HCT116 (cell line): ENCODE measurements at regions not wholly inside any gene's neighbourhood (a gene's known extent, or its start where the extent isn't known, plus 50 kb on each side); places are given as distances from the start of the nearest gene placed in this dataset.

Source experiments
- ATAC-seq: fragments of 200-7000 bp; cut with Tn5 transposase; 2 replicates; pipeline ENCODE4 v1.9.1; 2020; ENCODE audit warnings: mild to moderate bottlenecking, moderate library complexity
- BruUV-seq: library from RNA; stranded (reverse); fragments of 400-500 nt; replicated peaks from 2 replicates; lab custom pipeline; 2021; lab: Mats Ljungman, UMichigan
- CTCF ChIA-PET: fragments of 300-600 bp; sonication (Branson Sonifier 250); formaldehyde crosslinking; loops from one replicate; lab custom pipeline; 2021; ENCODE audit warnings: antibody characterized with exemption; lab: Charles Lee
- POLR2A ChIA-PET: fragments of 300-600, 350-600 bp; sonication (Branson Sonifier 250); formaldehyde crosslinking; loops from one replicate; lab custom pipeline; 2021; ENCODE audit warnings: antibody characterized with exemption; lab: Charles Lee
- RAD21 ChIA-PET, 2 experiments: fragments of 300-600 bp; sonication (Branson Sonifier 250); formaldehyde crosslinking; loops; one replicate each; lab custom pipeline; 2023; ENCODE audit warnings: low total read pairs in 2 of 2; ENCODE audit not compliant: uncharacterized antibody in 2 of 2, unreplicated experiment in 2 of 2, low non-redundant PET in 1 of 2; lab: Charles Lee
- DNase-seq: peaks from one replicate; pipeline ENCODE4 v3.0.0-alpha.2; 2010; ENCODE audit warnings: low read depth, low spot score
- H2AFZ ChIP-seq: fragments of 200-600 bp; shearing (Covaris generic), sonication (generic); 2 replicates; pipeline ENCODE4 v1.6.1; 2017; ENCODE audit warnings: low read depth, mixed run types, mixed read lengths, antibody characterized with exemption, low read length; ENCODE audit not compliant: poor library complexity, severe bottlenecking
- H3K27ac ChIP-seq: 2 replicates; pipeline ENCODE4 v1.5.1; 2012; ENCODE audit warnings: low read depth, low read length
- H3K27me3 ChIP-seq: fragments of 200-600 bp; sonication (generic); 2 replicates; pipeline ENCODE4 v1.6.1; 2016; ENCODE audit warnings: mixed run types, low read length, mixed read lengths; ENCODE audit not compliant: insufficient read depth
- H3K36me3 ChIP-seq, 2 experiments: fragments of 200-500 bp in 1 of 2; fragments of 200-600 bp in 1 of 2; sonication (Bioruptor generic) in 1 of 2; sonication (generic) in 1 of 2; 2 replicates each; pipeline versions ENCODE4 v1.5.1 to v1.6.1; 2014 to 2016; ENCODE audit warnings: low read length in 2 of 2, inconsistent platforms in 1 of 2, mixed read lengths in 1 of 2, mixed run types in 1 of 2; ENCODE audit not compliant: insufficient read depth in 2 of 2, control insufficient read depth in 1 of 2
- H3K4me1 ChIP-seq, 2 experiments: fragments of 200-600 bp in 1 of 2; sonication (generic) in 1 of 2; 2 replicates each; pipeline versions ENCODE4 v1.5.1 to v1.6.1; 2012 to 2017; ENCODE audit warnings: low read length in 2 of 2, inconsistent platforms in 1 of 2, mild to moderate bottlenecking in 1 of 2, mixed read lengths in 1 of 2, mixed run types in 1 of 2, moderate library complexity in 1 of 2; ENCODE audit not compliant: insufficient read depth in 2 of 2, control insufficient read depth in 1 of 2
- H3K4me2 ChIP-seq: fragments of 200-600 bp; sonication (generic); 2 replicates; pipeline ENCODE4 v1.6.1; 2017; ENCODE audit warnings: mixed run types, low read length, mixed read lengths
- H3K4me3 ChIP-seq, 2 experiments: fragments of 200-600 bp in 1 of 2; sonication (generic) in 1 of 2; replicated peaks in 1 of 2; 2 replicates each; pipeline ENCODE4 v1.5.1; 2011 to 2016; ENCODE audit warnings: low read length in 2 of 2, control low read depth in 1 of 2, low read depth in 1 of 2, mild to moderate bottlenecking in 1 of 2, mixed read lengths in 1 of 2, mixed run types in 1 of 2
- H3K79me2 ChIP-seq: fragments of 200-600 bp; sonication (generic); 2 replicates; pipeline ENCODE4 v1.6.1; 2017; ENCODE audit warnings: mild to moderate bottlenecking, mixed run types, low read length, moderate library complexity, mixed read lengths; ENCODE audit not compliant: insufficient read depth
- H3K9ac ChIP-seq: fragments of 200-600 bp; sonication (generic); 2 replicates; pipeline ENCODE4 v1.6.1; 2016; ENCODE audit warnings: low read length, mixed read lengths
- H3K9me2 ChIP-seq: fragments of 200-600 bp; sonication (generic), shearing (Covaris generic); 2 replicates; pipeline ENCODE4 v1.6.1; 2017; ENCODE audit warnings: mixed run types, mild to moderate bottlenecking, moderate library complexity; ENCODE audit not compliant: insufficient read depth
- H3K9me3 ChIP-seq, 2 experiments: fragments of 200-500 bp in 1 of 2; fragments of 200-600 bp in 1 of 2; sonication (Bioruptor generic) in 1 of 2; sonication (generic) in 1 of 2; 2 replicates each; pipeline ENCODE4 v1.6.1; 2014 to 2017; ENCODE audit warnings: low read length in 2 of 2, mixed read lengths in 2 of 2, inconsistent platforms in 1 of 2, low read depth in 1 of 2, mild to moderate bottlenecking in 1 of 2, mixed run types in 1 of 2, moderate library complexity in 1 of 2; ENCODE audit not compliant: control insufficient read depth in 1 of 2, insufficient read depth in 1 of 2
- H4K20me1 ChIP-seq: fragments of 200-600 bp; sonication (generic), shearing (Covaris generic); 2 replicates; pipeline ENCODE4 v1.6.1; 2017; ENCODE audit warnings: mixed run types, mild to moderate bottlenecking, moderate library complexity; ENCODE audit not compliant: insufficient read depth
- ATF3 ChIP-seq: IDR thresholded peaks from 2 replicates; pipeline ENCODE4 v1.6.1; 2012
- CBX3 ChIP-seq: IDR thresholded peaks from 2 replicates; pipeline ENCODE4 v1.6.1; 2012; ENCODE audit warnings: low read depth
- EGR1 ChIP-seq: IDR thresholded peaks from 2 replicates; pipeline ENCODE4 v1.6.1; 2012; ENCODE audit warnings: low read depth
- EZH2 ChIP-seq: fragments of 200-600 bp; sonication (generic); IDR thresholded peaks from 2 replicates; pipeline ENCODE4 v1.6.1; 2017; ENCODE audit warnings: antibody characterized with exemption, mixed run types
- EZH2phosphoT487 ChIP-seq: fragments of 200-600 bp; IDR thresholded peaks from 2 replicates; pipeline ENCODE4 v1.6.1; 2018; ENCODE audit warnings: antibody characterized with exemption, borderline replicate concordance
- JUND ChIP-seq: IDR thresholded peaks from 2 replicates; pipeline ENCODE4 v1.6.1; 2012
- POLR2A ChIP-seq: IDR thresholded peaks from 2 replicates; pipeline ENCODE4 v1.7.0; 2011; ENCODE audit warnings: borderline replicate concordance; ENCODE audit not compliant: insufficient read depth, insufficient read length; ENCODE audit errors: extremely low read depth
- POLR2AphosphoS5 ChIP-seq: IDR thresholded peaks from 2 replicates; pipeline ENCODE4 v1.6.1; 2011; ENCODE audit warnings: mild to moderate bottlenecking, low read depth, low read length, moderate library complexity
- RAD21 ChIP-seq: IDR thresholded peaks from 2 replicates; pipeline ENCODE4 v1.6.1; 2012; ENCODE audit warnings: low read depth, mild to moderate bottlenecking
- REST ChIP-seq: IDR thresholded peaks from 2 replicates; pipeline ENCODE4 v1.6.1; 2012; ENCODE audit warnings: low read depth
- SIN3A ChIP-seq: IDR thresholded peaks from 2 replicates; pipeline ENCODE4 v1.6.1; 2012; ENCODE audit warnings: low read depth
- SP1 ChIP-seq: IDR thresholded peaks from 2 replicates; pipeline ENCODE4 v1.6.1; 2012; ENCODE audit warnings: low read depth
- TCF7L2 ChIP-seq: IDR thresholded peaks from 2 replicates; pipeline ENCODE4 v1.7.0; 2011; ENCODE audit warnings: borderline replicate concordance, inconsistent platforms; ENCODE audit not compliant: insufficient read depth, insufficient read length; ENCODE audit errors: extremely low read depth
- YY1 ChIP-seq: IDR thresholded peaks from 2 replicates; pipeline ENCODE4 v1.6.1; 2011; ENCODE audit warnings: low read length, low read depth, moderate library complexity, mild to moderate bottlenecking; ENCODE audit not compliant: insufficient replicate concordance; ENCODE audit errors: extremely low read depth
- ZBTB33 ChIP-seq: IDR thresholded peaks from 2 replicates; pipeline ENCODE4 v1.6.1; 2011; ENCODE audit warnings: mild to moderate bottlenecking, low read length, moderate library complexity; ENCODE audit not compliant: insufficient replicate concordance; ENCODE audit errors: extremely low read depth
- ZFX ChIP-seq: fragments of 450-650 bp; IDR thresholded peaks from 2 replicates; pipeline ENCODE4 v1.6.1; 2017
- ZNF274 ChIP-seq: fragments of 200-500 bp; sonication (Bioruptor generic); IDR thresholded peaks from 2 replicates; pipeline ENCODE4 v1.6.1; 2014; ENCODE audit warnings: mild to moderate bottlenecking, low read depth, low read length, inconsistent platforms
- intact Hi-C: fragments of 100-400 bp; cut with micrococcal nuclease; formaldehyde crosslinking; loops from 2 replicates; pipeline ENCODE4 v1.10.0; 2022

- Histone ChIP-seq H3K9ac (no peak overlapping the region), H3K36me3 (no peaks in the 10 kb centered on the region), H3K9me2 (no peaks in the 10 kb centered on the region), H3K79me2 (no peaks in the 10 kb centered on the region), H3K9me3 (no peaks in the 10 kb centered on the region), H3K27me3 (no peaks in the 10 kb centered on the region), H4K20me1 (no peaks in the 10 kb centered on the region), H3K27ac (no peak overlapping the region), H3K4me2 (no peak overlapping the region), H3K4me1 (no peaks in the 10 kb centered on the region), H3K4me3 (no peak overlapping the region), H2AFZ (no peak overlapping the region)
- DNase-seq: no peak
- intact Hi-C loops: no loop called here
- TF ChIP-seq EZH2: no peak
- TF ChIP-seq EZH2phosphoT487: no peak
- TF ChIP-seq SP1: no peak
- TF ChIP-seq JUND: no peak
- no peak for TF ChIP-seq CBX3
- TF ChIP-seq YY1: no peak
- TF ChIP-seq POLR2A: no peak
- no peak for TF ChIP-seq ATF3
- no peak for TF ChIP-seq ZFX
- no peak for TF ChIP-seq EGR1
- no peak for TF ChIP-seq REST
- no peak for TF ChIP-seq ZBTB33
- TF ChIP-seq SIN3A: no peak
- TF ChIP-seq RAD21: no peak
- no peak for TF ChIP-seq POLR2AphosphoS5
- TF ChIP-seq TCF7L2: no peak
- no peak for TF ChIP-seq ZNF274
- ChIA-PET POLR2A (no interaction called here), RAD21 (no interaction called here), CTCF (no interaction called here)
- ATAC-seq: no peak
- no TSS peak for BruUV-seq
These were observed 578.9 kb downstream of the PLPP3 start for GRCh38 chr1:56000424-56000823.
